WTC11 (cell line): ENCODE measurements at regions not wholly inside any gene's neighbourhood (a gene's known extent, or its start where the extent isn't known, plus 50 kb on each side); places are given as distances from the start of the nearest gene placed in this dataset.

ENCODE experiments used
- ATAC-seq: fragments of 200-7000 bp; cut with Tn5 transposase; 2 replicates; pipeline ENCODE4 v1.10.0; 2021; ENCODE audit warnings: mild to moderate bottlenecking, moderate library complexity
- CTCF ChIA-PET: fragments of 300-600 bp; sonication (Branson Sonifier 250); formaldehyde crosslinking; loops from one replicate; lab custom pipeline; 2021; ENCODE audit warnings: antibody characterized with exemption; lab: Charles Lee
- POLR2A ChIA-PET: fragments of 350-600 bp; sonication (Branson Sonifier 250); formaldehyde crosslinking; loops from one replicate; lab custom pipeline; 2021; ENCODE audit warnings: antibody characterized with exemption; lab: Charles Lee
- DNase-seq: peaks from one replicate; pipeline ENCODE4 v3.0.0; 2021; ENCODE audit warnings: low spot score
- H3K27ac Mint-ChIP-seq: 2 replicates; pipeline ENCODE4 v1.8.0; 2021; ENCODE audit warnings: mixed read lengths
- H3K27me3 Mint-ChIP-seq: 2 replicates; pipeline ENCODE4 v1.8.0; 2021; ENCODE audit warnings: low read depth, mild to moderate bottlenecking, moderate library complexity, mixed read lengths
- H3K36me3 Mint-ChIP-seq: 2 replicates; pipeline ENCODE4 v1.8.0; 2021; ENCODE audit warnings: mixed read lengths
- H3K4me1 Mint-ChIP-seq: 2 replicates; pipeline ENCODE4 v1.8.0; 2022; ENCODE audit warnings: mixed read lengths
- H3K4me3 Mint-ChIP-seq: 2 replicates; pipeline ENCODE4 v1.8.0; 2021; ENCODE audit warnings: mild to moderate bottlenecking, moderate library complexity, mixed read lengths
- H3K9me3 Mint-ChIP-seq: 2 replicates; pipeline ENCODE4 v1.8.0; 2021; ENCODE audit warnings: mixed read lengths
- AFF4 ChIP-seq: sonication (generic); formaldehyde crosslinking; IDR thresholded peaks from 2 replicates; pipeline ENCODE4 v1.8.1; 2023; ENCODE audit warnings: mild to moderate bottlenecking, missing genetic modification reagents, borderline replicate concordance
- CREB1 ChIP-seq: sonication (generic); formaldehyde crosslinking; IDR thresholded peaks from 2 replicates; pipeline ENCODE4 v1.8.0; 2023; ENCODE audit warnings: mild to moderate bottlenecking, missing genetic modification reagents
- E2F4 ChIP-seq: sonication (generic); formaldehyde crosslinking; IDR thresholded peaks from 2 replicates; pipeline ENCODE4 v1.8.1; 2022; ENCODE audit warnings: low read depth, mild to moderate bottlenecking, moderate library complexity, missing genetic modification reagents, borderline replicate concordance
- ETV6 ChIP-seq: sonication (generic); formaldehyde crosslinking; IDR thresholded peaks from 2 replicates; pipeline ENCODE4 v1.8.1; 2022; ENCODE audit warnings: mild to moderate bottlenecking, missing genetic modification reagents
- FOXP4 ChIP-seq: sonication (generic); formaldehyde crosslinking; IDR thresholded peaks from 2 replicates; pipeline ENCODE4 v1.8.0; 2022; ENCODE audit warnings: mild to moderate bottlenecking, missing genetic modification reagents
- GRHL2 ChIP-seq: fragments of 250-450 bp; sonication (Bioruptor Pico); IDR thresholded peaks from 2 replicates; pipeline ENCODE4 v1.8.0; 2022; ENCODE audit warnings: mild to moderate bottlenecking, moderate library complexity; ENCODE audit not compliant: insufficient replicate concordance, severe bottlenecking
- GTF2I ChIP-seq: fragments of 250-450 bp; sonication (Bioruptor Pico); conservative IDR thresholded peaks from 2 replicates; pipeline ENCODE4 v1.4.0; 2021; ENCODE audit warnings: mild to moderate bottlenecking
- JAZF1 ChIP-seq: fragments of 250-450 bp; sonication (Bioruptor Pico); IDR thresholded peaks from 2 replicates; pipeline ENCODE4 v1.9.0; 2021; ENCODE audit warnings: moderate library complexity, mild to moderate bottlenecking, inconsistent platforms
- JUN ChIP-seq: sonication (generic); formaldehyde crosslinking; IDR thresholded peaks from 2 replicates; pipeline ENCODE4 v1.8.0; 2023; ENCODE audit warnings: mild to moderate bottlenecking, missing genetic modification reagents
- OVOL2 ChIP-seq: fragments of 250-450 bp; sonication (Bioruptor Pico); IDR thresholded peaks from 2 replicates; pipeline ENCODE4 v1.9.0; 2021; ENCODE audit warnings: mild to moderate bottlenecking, borderline replicate concordance
- SMAD4 ChIP-seq: sonication (generic); formaldehyde crosslinking; IDR thresholded peaks from 2 replicates; pipeline ENCODE4 v1.8.0; 2022; ENCODE audit warnings: mild to moderate bottlenecking, missing genetic modification reagents
- TEAD1 ChIP-seq: sonication (generic); formaldehyde crosslinking; IDR thresholded peaks from 2 replicates; pipeline ENCODE4 v1.8.0; 2022; ENCODE audit warnings: mild to moderate bottlenecking, missing genetic modification reagents
- TP53 ChIP-seq: sonication (generic); formaldehyde crosslinking; IDR thresholded peaks from 2 replicates; pipeline ENCODE4 v1.8.1; 2023; ENCODE audit warnings: mild to moderate bottlenecking, missing genetic modification reagents
- ZNF396 ChIP-seq: fragments of 250-450 bp; sonication (Bioruptor Pico); IDR thresholded peaks from 2 replicates; pipeline ENCODE4 v1.8.0; 2021; ENCODE audit warnings: mild to moderate bottlenecking, moderate library complexity, borderline replicate concordance
- ZNF425 ChIP-seq: fragments of 250-450 bp; sonication (Bioruptor Pico); conservative IDR thresholded peaks from 2 replicates; pipeline ENCODE4 v1.9.0; 2021; ENCODE audit warnings: mild to moderate bottlenecking
- ZNF671 ChIP-seq: fragments of 250-450 bp; sonication (Bioruptor Pico); IDR thresholded peaks from 2 replicates; pipeline ENCODE4 v1.8.0; 2021; ENCODE audit warnings: mild to moderate bottlenecking
- TF ChIP-seq, protein P1 (sequence below): sonication (generic); formaldehyde crosslinking; conservative IDR thresholded peaks from 2 replicates; pipeline ENCODE4 v1.8.1; 2022; ENCODE audit warnings: mild to moderate bottlenecking, missing genetic modification reagents
- TF ChIP-seq, protein P2 (sequence below): sonication (generic); formaldehyde crosslinking; IDR thresholded peaks from 2 replicates; pipeline ENCODE4 v1.8.1; 2022; ENCODE audit warnings: mild to moderate bottlenecking, missing genetic modification reagents, moderate library complexity, borderline replicate concordance
- TF ChIP-seq, protein P3 (sequence below): sonication (generic); formaldehyde crosslinking; IDR thresholded peaks from 2 replicates; pipeline ENCODE4 v1.8.1; 2022; ENCODE audit warnings: low read depth, missing genetic modification reagents, borderline replicate concordance
- TF ChIP-seq, protein P4 (sequence below): sonication (generic); formaldehyde crosslinking; IDR thresholded peaks from 2 replicates; pipeline ENCODE4 v1.8.0; 2022; ENCODE audit warnings: mild to moderate bottlenecking, missing genetic modification reagents

- Mint-ChIP-seq H3K4me1 (peaks cover 9% of the 10 kb centered on the region; the same call in 1 of the 2 replicates), H3K36me3 (no peaks in the 10 kb centered on the region), H3K9me3 (no peaks in the 10 kb centered on the region), H3K4me3 (no peak overlapping the region), H3K27me3 (no peaks in the 10 kb centered on the region; the same call in 1 of the 2 replicates), H3K27ac (no peak overlapping the region)
- DNase-seq (no peak), ATAC-seq (no peak)
- ChIA-PET CTCF (interaction anchor here (1.0 kb wide), 1 partner anchor 171 kb away, joined by 3 read pairs; no protein-coding TSS in a partner anchor), POLR2A (no interaction called here)
- TF ChIP-seq OVOL2 (no peak), ZNF671 (CRISPR knock-in tag) (no peak), E2F4 (CRISPR knock-in tag) (no peak), JAZF1 (no peak), CREB1 (no peak), FOXP4 (CRISPR knock-in tag) (no peak), AFF4 (no peak), ZNF425 (no peak)
- TF ChIP-seq, protein P1, sequence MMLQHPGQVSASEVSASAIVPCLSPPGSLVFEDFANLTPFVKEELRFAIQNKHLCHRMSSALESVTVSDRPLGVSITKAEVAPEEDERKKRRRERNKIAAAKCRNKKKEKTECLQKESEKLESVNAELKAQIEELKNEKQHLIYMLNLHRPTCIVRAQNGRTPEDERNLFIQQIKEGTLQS: no peak
These were observed 152.8 kb downstream of the OLFM1 start for GRCh38 chr9:135240222-135240621.

DNA sequence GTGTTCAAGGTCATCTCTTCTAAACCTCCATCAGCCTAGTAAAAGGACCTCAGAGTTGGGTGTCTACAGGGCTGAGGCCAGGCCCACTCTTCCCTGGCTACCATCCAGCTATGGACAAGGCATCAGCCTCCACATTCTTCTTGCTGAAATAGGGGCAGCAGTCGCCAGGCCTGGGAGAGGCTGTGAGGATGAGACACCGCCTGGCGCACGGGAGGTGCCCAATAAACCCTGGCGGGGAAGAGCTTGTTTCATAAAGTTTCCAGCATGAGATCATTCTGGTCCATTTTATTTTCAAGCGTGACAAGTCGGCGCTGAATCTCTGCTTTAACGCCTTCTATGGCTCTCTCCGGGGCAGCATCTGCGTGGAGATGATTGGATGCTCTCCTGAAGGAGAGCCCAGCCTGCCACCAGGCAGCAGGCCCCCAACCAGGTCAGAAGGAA is 153.4 kb downstream of the OLFM1 start:
- Mint-ChIP-seq H3K4me3 (no peak overlapping the region), H3K27me3 (no peaks in the 10 kb centered on the region; the same call in 1 of the 2 replicates), H3K9me3 (no peaks in the 10 kb centered on the region), H3K4me1 (peaks cover 9% of the 10 kb centered on the region; the same call in 1 of the 2 replicates), H3K36me3 (no peaks in the 10 kb centered on the region), H3K27ac (no peak overlapping the region; the same call in 1 of the 2 replicates)
- no peak for DNase-seq
- CTCF ChIA-PET: no interaction called here
- no peak for ATAC-seq
- POLR2A ChIA-PET: no interaction called here
- TF ChIP-seq, protein P2, sequence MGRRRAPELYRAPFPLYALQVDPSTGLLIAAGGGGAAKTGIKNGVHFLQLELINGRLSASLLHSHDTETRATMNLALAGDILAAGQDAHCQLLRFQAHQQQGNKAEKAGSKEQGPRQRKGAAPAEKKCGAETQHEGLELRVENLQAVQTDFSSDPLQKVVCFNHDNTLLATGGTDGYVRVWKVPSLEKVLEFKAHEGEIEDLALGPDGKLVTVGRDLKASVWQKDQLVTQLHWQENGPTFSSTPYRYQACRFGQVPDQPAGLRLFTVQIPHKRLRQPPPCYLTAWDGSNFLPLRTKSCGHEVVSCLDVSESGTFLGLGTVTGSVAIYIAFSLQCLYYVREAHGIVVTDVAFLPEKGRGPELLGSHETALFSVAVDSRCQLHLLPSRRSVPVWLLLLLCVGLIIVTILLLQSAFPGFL (CRISPR knock-in tag): no peak
- no peak for TF ChIP-seq CREB1
- TF ChIP-seq GTF2I (CRISPR knock-in tag): no peak
- TF ChIP-seq, protein P3, sequence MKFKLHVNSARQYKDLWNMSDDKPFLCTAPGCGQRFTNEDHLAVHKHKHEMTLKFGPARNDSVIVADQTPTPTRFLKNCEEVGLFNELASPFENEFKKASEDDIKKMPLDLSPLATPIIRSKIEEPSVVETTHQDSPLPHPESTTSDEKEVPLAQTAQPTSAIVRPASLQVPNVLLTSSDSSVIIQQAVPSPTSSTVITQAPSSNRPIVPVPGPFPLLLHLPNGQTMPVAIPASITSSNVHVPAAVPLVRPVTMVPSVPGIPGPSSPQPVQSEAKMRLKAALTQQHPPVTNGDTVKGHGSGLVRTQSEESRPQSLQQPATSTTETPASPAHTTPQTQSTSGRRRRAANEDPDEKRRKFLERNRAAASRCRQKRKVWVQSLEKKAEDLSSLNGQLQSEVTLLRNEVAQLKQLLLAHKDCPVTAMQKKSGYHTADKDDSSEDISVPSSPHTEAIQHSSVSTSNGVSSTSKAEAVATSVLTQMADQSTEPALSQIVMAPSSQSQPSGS (CRISPR knock-in tag): no peak
- TF ChIP-seq TP53 (CRISPR knock-in tag): no peak
- no peak for TF ChIP-seq ETV6 (CRISPR knock-in tag)
- no peak for TF ChIP-seq GRHL2 (CRISPR knock-in tag)
- no peak for TF ChIP-seq FOXP4 (CRISPR knock-in tag)
- TF ChIP-seq JUN: no peak
- no peak for TF ChIP-seq TEAD1
- TF ChIP-seq, protein P4, sequence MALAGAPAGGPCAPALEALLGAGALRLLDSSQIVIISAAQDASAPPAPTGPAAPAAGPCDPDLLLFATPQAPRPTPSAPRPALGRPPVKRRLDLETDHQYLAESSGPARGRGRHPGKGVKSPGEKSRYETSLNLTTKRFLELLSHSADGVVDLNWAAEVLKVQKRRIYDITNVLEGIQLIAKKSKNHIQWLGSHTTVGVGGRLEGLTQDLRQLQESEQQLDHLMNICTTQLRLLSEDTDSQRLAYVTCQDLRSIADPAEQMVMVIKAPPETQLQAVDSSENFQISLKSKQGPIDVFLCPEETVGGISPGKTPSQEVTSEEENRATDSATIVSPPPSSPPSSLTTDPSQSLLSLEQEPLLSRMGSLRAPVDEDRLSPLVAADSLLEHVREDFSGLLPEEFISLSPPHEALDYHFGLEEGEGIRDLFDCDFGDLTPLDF (CRISPR knock-in tag): no peak
- no peak for TF ChIP-seq ZNF396
- TF ChIP-seq SMAD4 (CRISPR knock-in tag): no peak
